ENCODE measurements at regions not wholly inside any gene's neighbourhood (a gene's known extent, or its start where the extent isn't known, plus 50 kb on each side); places are given as distances from the start of the nearest gene placed in this dataset.

- TF ChIP-seq POLR2AphosphoS5 (IDR thresholded peaks at IDR 0.05; ENCODE audit: low read depth, low read length) (no peak), POLR2A (IDR thresholded peaks at IDR 0.05; ENCODE audit: low read depth, low read length) (no peak)
These were observed 182.3 kb downstream of the KIF26A start for GRCh38 chr14:104320611-104321086.

All from GM12892 (cell line).